Keratinocyte (primary cell): ENCODE measurements at regions not wholly inside any gene's neighbourhood (a gene's known extent, or its start where the extent isn't known, plus 50 kb on each side); places are given as distances from the start of the nearest gene placed in this dataset.

Source experiments
- DNase-seq: peaks from one replicate; pipeline ENCODE4 v3.0.0-alpha.2; 2011; ENCODE audit warnings: low read depth, missing footprints, low spot score
- FAIRE-seq: peaks from 2 replicates; lab custom pipeline; 2011; peaks lifted over from hg19 to GRCh38; lab: Jason Lieb, UNC
- H2AFZ ChIP-seq: 2 replicates; pipeline ENCODE4 v1.6.0; 2012; ENCODE audit warnings: low read length, control low read depth, inconsistent platforms; ENCODE audit not compliant: control insufficient read depth
- H3K27ac ChIP-seq: 2 replicates; pipeline ENCODE4 v1.5.1; 2011; ENCODE audit warnings: low read length; ENCODE audit not compliant: control insufficient read depth, insufficient read depth
- H3K27me3 ChIP-seq: 3 replicates; pipeline ENCODE4 v1.6.0; 2011; ENCODE audit warnings: low read length; ENCODE audit not compliant: control insufficient read depth, insufficient read depth; ENCODE audit errors: extremely low read depth
- H3K36me3 ChIP-seq, 2 experiments: 2 replicates in 1 of 2; 3 replicates in 1 of 2; pipeline ENCODE4 v1.5.1; 2011; ENCODE audit warnings: low read length in 2 of 2, mild to moderate bottlenecking in 1 of 2; ENCODE audit not compliant: control insufficient read depth in 2 of 2, insufficient read depth in 2 of 2; ENCODE audit errors: extremely low read depth in 1 of 2
- H3K4me1 ChIP-seq: 3 replicates; pipeline ENCODE4 v1.5.1; 2011; ENCODE audit warnings: low read length; ENCODE audit not compliant: control insufficient read depth, insufficient read depth; ENCODE audit errors: extremely low read depth
- H3K4me2 ChIP-seq: 3 replicates; pipeline ENCODE4 v1.6.0; 2011; ENCODE audit warnings: low read depth, low read length; ENCODE audit not compliant: control insufficient read depth, insufficient read depth; ENCODE audit errors: extremely low read depth
- H3K4me3 ChIP-seq, 3 experiments: fragments of 200-600 bp in 1 of 3; sonication (generic) in 1 of 3; 2 replicates in 2 of 3; 3 replicates in 1 of 3; pipeline ENCODE4 v1.5.1; 2011 to 2016; ENCODE audit warnings: low read length in 3 of 3, mild to moderate bottlenecking in 3 of 3, control low read depth in 2 of 3, inconsistent platforms in 1 of 3, low read depth in 1 of 3, mixed read lengths in 1 of 3, mixed run types in 1 of 3, moderate library complexity in 1 of 3; ENCODE audit not compliant: control insufficient read depth in 2 of 3, insufficient read depth in 2 of 3; ENCODE audit errors: extremely low read depth in 1 of 3
- H3K79me2 ChIP-seq: 2 replicates; pipeline ENCODE4 v1.6.0; 2012; ENCODE audit warnings: low read length; ENCODE audit not compliant: control insufficient read depth, insufficient read depth
- H3K9ac ChIP-seq: 3 replicates; pipeline ENCODE4 v1.6.0; 2011; ENCODE audit warnings: low read length; ENCODE audit not compliant: control insufficient read depth, insufficient read depth; ENCODE audit errors: extremely low read depth
- H3K9me1 ChIP-seq: 3 replicates; pipeline ENCODE4 v1.6.0; 2011; ENCODE audit warnings: low read length; ENCODE audit not compliant: control insufficient read depth, insufficient read depth; ENCODE audit errors: extremely low read depth
- H3K9me3 ChIP-seq: 2 replicates; pipeline ENCODE4 v1.5.1; 2012; ENCODE audit warnings: low read depth, low read length; ENCODE audit not compliant: control insufficient read depth
- H4K20me1 ChIP-seq: 3 replicates; pipeline ENCODE4 v1.6.0; 2011; ENCODE audit warnings: low read length; ENCODE audit not compliant: control insufficient read depth, insufficient read depth; ENCODE audit errors: extremely low read depth
- CTCF ChIP-seq, 3 experiments: IDR thresholded peaks in 1 of 3; conservative IDR thresholded peaks in 1 of 3; optimal IDR thresholded peaks in 1 of 3; 2 replicates in 2 of 3; 3 replicates in 1 of 3; pipeline versions ENCODE3 to v1.5.1; 2011; ENCODE audit warnings: low read length in 3 of 3, mild to moderate bottlenecking in 3 of 3, moderate library complexity in 2 of 3, control low read depth in 1 of 3, inconsistent platforms in 1 of 3; ENCODE audit not compliant: insufficient read depth in 2 of 3; ENCODE audit errors: extremely low read depth in 1 of 3
- EZH2 ChIP-seq: IDR thresholded peaks from one replicate; pipeline ENCODE4 v1.6.1; 2012; ENCODE audit warnings: inconsistent platforms, mild to moderate bottlenecking, low read length, moderate library complexity
- dilution Hi-C: fragments of 300-500 bp; cut with MboI; formaldehyde crosslinking; loops from one replicate; pipeline ENCODE4 v1.7.0; 2020; ENCODE audit warnings: low sequenced_read_pairs; ENCODE audit not compliant: extremely low pct_ligation_motif_present

GRCh38 chr1:103459346-103459745, 66.2 kb upstream of the RNPC3 start:
- FAIRE-seq (no peak), DNase-seq (no peak)
- dilution Hi-C loops = no loop called here
- H3K4me1 ChIP-seq = no peaks in the 10 kb centered on the region
- H3K36me3 ChIP-seq = no peaks in the 10 kb centered on the region
- H3K9me1 ChIP-seq = no peaks in the 10 kb centered on the region
- no peaks in the 10 kb centered on the region for H3K9me3 ChIP-seq
- H3K27me3 ChIP-seq = no peaks in the 10 kb centered on the region
- H3K4me2 ChIP-seq = no peak overlapping the region
- no peak overlapping the region for H3K9ac ChIP-seq
- H2AFZ ChIP-seq = no peak overlapping the region
- H3K27ac ChIP-seq = no peak overlapping the region
- no peak overlapping the region for H3K4me3 ChIP-seq
- TF ChIP-seq EZH2 (no peak), CTCF (optimal IDR thresholded peaks at IDR 0.05 in 1 of 3, IDR thresholded peaks at IDR 0.05 in 1 of 3, conservative IDR thresholded peaks at IDR 0.05 in 1 of 3; ENCODE audit: extremely low read depth in 1 of 3, insufficient read depth in 2 of 3, low read length in 3 of 3) (no peak)
- no peaks in the 10 kb centered on the region for H3K79me2 ChIP-seq
- H4K20me1 ChIP-seq = no peaks in the 10 kb centered on the region

GRCh38 chr1:103457886-103458455, 67.5 kb upstream of the RNPC3 start:
- no peak for TF ChIP-seq EZH2
- no peak for TF ChIP-seq CTCF (optimal IDR thresholded peaks at IDR 0.05 in 1 of 3, IDR thresholded peaks at IDR 0.05 in 1 of 3, conservative IDR thresholded peaks at IDR 0.05 in 1 of 3; ENCODE audit: extremely low read depth in 1 of 3, insufficient read depth in 2 of 3, low read length in 3 of 3)
- Histone ChIP-seq H3K9me3 (no peaks in the 10 kb centered on the region), H3K79me2 (no peaks in the 10 kb centered on the region), H3K4me1 (no peaks in the 10 kb centered on the region), H3K4me3 (no peak overlapping the region), H3K9ac (no peak overlapping the region), H4K20me1 (no peaks in the 10 kb centered on the region), H3K36me3 (no peaks in the 10 kb centered on the region), H3K4me2 (no peak overlapping the region), H3K9me1 (no peaks in the 10 kb centered on the region), H3K27me3 (no peaks in the 10 kb centered on the region), H3K27ac (no peak overlapping the region), H2AFZ (no peak overlapping the region)
- DNase-seq = no peak
- dilution Hi-C loops = no loop called here
- no peak for FAIRE-seq
